PC-9 (cell line): ENCODE measurements at regions not wholly inside any gene's neighbourhood (a gene's known extent, or its start where the extent isn't known, plus 50 kb on each side); places are given as distances from the start of the nearest gene placed in this dataset.

Experiments used
- BruUV-seq: library from RNA; stranded (reverse); fragments of 400-500 nt; replicated peaks from 2 replicates; lab custom pipeline; 2021; lab: Mats Ljungman, UMichigan
- CTCF ChIA-PET: fragments of 300-600 bp; sonication (Branson Sonifier 250); formaldehyde crosslinking; loops from one replicate; lab custom pipeline; 2022; ENCODE audit warnings: antibody characterized with exemption; lab: Charles Lee
- POLR2A ChIA-PET: fragments of 300-600 bp; sonication (Branson Sonifier 250); formaldehyde crosslinking; loops from one replicate; lab custom pipeline; 2022; ENCODE audit warnings: antibody characterized with exemption; ENCODE audit not compliant: unreplicated experiment; lab: Charles Lee
- DNase-seq, 2 experiments: peaks; one replicate each; pipeline versions ENCODE4 v3.0.0 to v3.0.0-alpha.2; 2015 to 2022; ENCODE audit warnings: mixed read lengths in 1 of 2
- H2AFZ ChIP-seq: fragments of 200-600 bp; sonication (generic); 2 replicates; pipeline ENCODE4 v1.8.1; 2017; ENCODE audit warnings: antibody characterized with exemption
- H3F3A ChIP-seq: fragments of 200-600 bp; sonication (generic); 2 replicates; pipeline ENCODE4 v1.8.1; 2017; ENCODE audit warnings: antibody characterized with exemption, mild to moderate bottlenecking, low read depth; ENCODE audit not compliant: insufficient read depth
- H3K27ac ChIP-seq: fragments of 200-600 bp; sonication (generic); 2 replicates; pipeline ENCODE4 v1.6.1; 2016; ENCODE audit warnings: mixed run types
- H3K27me3 ChIP-seq: fragments of 200-600 bp; sonication (generic); 2 replicates; pipeline ENCODE4 v1.6.1; 2016; ENCODE audit warnings: low read depth, mixed run types; ENCODE audit not compliant: insufficient read depth
- H3K36me3 ChIP-seq: fragments of 200-600 bp; sonication (generic); 2 replicates; pipeline ENCODE4 v1.6.1; 2016; ENCODE audit warnings: low read depth, mixed run types
- H3K4me1 ChIP-seq: fragments of 200-600 bp; sonication (generic); replicated peaks from 2 replicates; pipeline ENCODE4 v1.6.1; 2016; ENCODE audit warnings: mixed run types; ENCODE audit not compliant: insufficient read depth
- H3K4me2 ChIP-seq: fragments of 200-600 bp; sonication (generic); 2 replicates; pipeline ENCODE4 v1.6.1; 2017; ENCODE audit warnings: mixed run types
- H3K4me3 ChIP-seq: fragments of 200-600 bp; sonication (generic); 2 replicates; pipeline ENCODE4 v1.6.1; 2016; ENCODE audit warnings: mixed run types
- H3K79me2 ChIP-seq: fragments of 200-600 bp; sonication (generic); 2 replicates; pipeline ENCODE4 v1.6.1; 2017; ENCODE audit warnings: low read depth, mixed run types
- H3K9me2 ChIP-seq: fragments of 200-600 bp; sonication (generic); 2 replicates; pipeline ENCODE4 v1.8.1; 2017; ENCODE audit warnings: mild to moderate bottlenecking; ENCODE audit not compliant: insufficient read depth
- H3K9me3 ChIP-seq: fragments of 200-600 bp; sonication (generic); 2 replicates; pipeline ENCODE4 v1.8.1; 2016; ENCODE audit warnings: low read depth; ENCODE audit not compliant: insufficient read depth
- H4K20me1 ChIP-seq: fragments of 200-600 bp; sonication (generic); 2 replicates; pipeline ENCODE4 v1.8.1; 2017; ENCODE audit not compliant: insufficient read depth
- CTCF ChIP-seq: fragments of 200-600 bp; sonication (generic); conservative IDR thresholded peaks from 2 replicates; pipeline ENCODE4 v1.6.1; 2017; ENCODE audit warnings: mixed run types, antibody characterized with exemption, mild to moderate bottlenecking, moderate library complexity
- EZH2 ChIP-seq: fragments of 200-600 bp; sonication (generic); IDR thresholded peaks from 2 replicates; pipeline ENCODE4 v1.8.0; 2017; ENCODE audit warnings: antibody characterized with exemption, low read depth
- intact Hi-C: fragments of 100-400 bp; cut with micrococcal nuclease; formaldehyde crosslinking; loops from one replicate; pipeline ENCODE4 v1.10.0; 2022; ENCODE audit not compliant: unreplicated experiment

DNA sequence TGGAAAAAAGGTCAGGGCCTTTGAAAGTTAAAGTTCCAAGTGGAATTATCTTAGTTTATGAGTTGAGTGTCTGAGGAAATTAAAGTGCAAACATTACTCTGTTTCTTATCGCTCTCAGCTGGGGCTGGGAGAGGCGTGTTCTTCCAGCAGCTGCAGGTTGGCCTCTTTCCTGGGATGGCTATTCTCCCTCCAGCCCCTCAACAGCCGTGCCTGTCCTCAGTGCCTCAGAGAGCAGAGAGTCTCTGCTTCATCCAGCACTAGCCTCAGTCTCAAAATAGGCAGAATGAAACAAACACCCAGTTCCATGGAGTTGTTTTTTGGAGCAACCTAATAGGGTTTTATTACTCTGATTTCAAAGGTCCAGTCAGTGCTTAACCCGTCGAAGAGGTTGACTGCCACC is 298.1 kb downstream of the GALR1 start:
- Histone ChIP-seq H3K4me1 (no peaks in the 10 kb centered on the region), H3K4me3 (no peak overlapping the region), H3K9me3 (no peaks in the 10 kb centered on the region), H3K27ac (no peak overlapping the region), H3K4me2 (no peak overlapping the region), H3K79me2 (no peaks in the 10 kb centered on the region), H3K36me3 (no peaks in the 10 kb centered on the region), H3K27me3 (peaks cover 9% of the 10 kb centered on the region; the same call in 1 of the 2 replicates), H4K20me1 (no peaks in the 10 kb centered on the region), H3K9me2 (no peaks in the 10 kb centered on the region), H2AFZ (no peak overlapping the region), H3F3A (no peaks in the 10 kb centered on the region)
- CTCF ChIA-PET = no interaction called here
- no peak for DNase-seq
- no TSS peak for BruUV-seq
- TF ChIP-seq CTCF = no peak
- TF ChIP-seq EZH2 = no peak
- intact Hi-C loops = no loop called here
- POLR2A ChIA-PET = no interaction called here

GRCh38 chr18:77548790-77549420 is 299.3 kb downstream of the GALR1 start:
- intact Hi-C loops = no loop called here
- Histone ChIP-seq H3K27me3 (peaks cover 9% of the 10 kb centered on the region; the same call in 1 of the 2 replicates), H4K20me1 (no peaks in the 10 kb centered on the region), H3K4me2 (no peak overlapping the region), H2AFZ (no peak overlapping the region), H3K9me2 (no peaks in the 10 kb centered on the region), H3K27ac (no peak overlapping the region), H3K4me1 (no peaks in the 10 kb centered on the region), H3F3A (no peaks in the 10 kb centered on the region), H3K79me2 (no peaks in the 10 kb centered on the region), H3K9me3 (no peaks in the 10 kb centered on the region), H3K36me3 (no peaks in the 10 kb centered on the region), H3K4me3 (no peak overlapping the region)
- no TSS peak for BruUV-seq
- TF ChIP-seq CTCF (no peak), EZH2 (no peak)
- POLR2A ChIA-PET = no interaction called here
- no peak for DNase-seq
- CTCF ChIA-PET = no interaction called here

- no peak for DNase-seq
- no peak overlapping the region for H2AFZ ChIP-seq
- POLR2A ChIA-PET = no interaction called here
- intact Hi-C loops = no loop called here
- H3K4me1 ChIP-seq = no peaks in the 10 kb centered on the region
- no peak overlapping the region for H3K27ac ChIP-seq
- H4K20me1 ChIP-seq = no peaks in the 10 kb centered on the region
- H3K79me2 ChIP-seq = no peaks in the 10 kb centered on the region
- BruUV-seq = no TSS peak
- peaks cover 9% of the 10 kb centered on the region; the same call in 1 of the 2 replicates for H3K27me3 ChIP-seq
- TF ChIP-seq CTCF (no peak), EZH2 (no peak)
- CTCF ChIA-PET = no interaction called here
- no peaks in the 10 kb centered on the region for H3K9me3 ChIP-seq
- no peaks in the 10 kb centered on the region for H3F3A ChIP-seq
- no peaks in the 10 kb centered on the region for H3K36me3 ChIP-seq
- no peak overlapping the region for H3K4me2 ChIP-seq
- no peak overlapping the region for H3K4me3 ChIP-seq
- no peaks in the 10 kb centered on the region for H3K9me2 ChIP-seq
Measured at GRCh38 chr18:77550625-77551024, 301.0 kb downstream of the GALR1 start.
